T follicular helper cell (primary cell): ENCODE measurements at regions not wholly inside any gene's neighbourhood (a gene's known extent, or its start where the extent isn't known, plus 50 kb on each side); places are given as distances from the start of the nearest gene placed in this dataset.

ENCODE experiments used
- DNase-seq: peaks from one replicate; pipeline ENCODE4 v3.0.0-alpha.2; 2020; ENCODE audit warnings: low read depth

DNA sequence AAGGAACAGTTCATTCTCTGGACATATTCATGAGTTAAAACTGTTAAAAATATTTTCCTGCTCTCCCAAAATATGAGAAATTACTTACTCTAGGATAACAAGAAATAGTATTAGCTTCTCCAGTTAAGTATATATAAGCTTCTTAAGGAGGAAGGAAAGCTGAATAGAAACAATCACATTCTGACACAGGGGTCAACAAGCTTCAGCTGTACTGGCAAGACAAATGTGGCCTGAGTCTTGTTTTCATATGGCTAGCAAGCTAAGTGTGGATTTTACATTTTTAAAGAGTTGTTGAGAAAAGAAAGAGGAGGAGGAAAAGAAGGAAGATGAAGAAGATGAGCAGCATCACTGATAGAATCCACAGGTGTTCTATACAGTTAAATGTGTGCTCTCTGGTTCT lies 313.8 kb downstream of the ZPLD1 start:
- DNase-seq = no peak

- no peak for DNase-seq
These were observed 315.5 kb downstream of the ZPLD1 start for GRCh38 chr3:102750322-102750721.

- no peak for DNase-seq
These were observed 319.1 kb downstream of the ZPLD1 start for GRCh38 chr3:102753901-102754300.

- DNase-seq = no peak
These were observed 321.9 kb downstream of the ZPLD1 start for GRCh38 chr3:102756706-102757105.

DNA sequence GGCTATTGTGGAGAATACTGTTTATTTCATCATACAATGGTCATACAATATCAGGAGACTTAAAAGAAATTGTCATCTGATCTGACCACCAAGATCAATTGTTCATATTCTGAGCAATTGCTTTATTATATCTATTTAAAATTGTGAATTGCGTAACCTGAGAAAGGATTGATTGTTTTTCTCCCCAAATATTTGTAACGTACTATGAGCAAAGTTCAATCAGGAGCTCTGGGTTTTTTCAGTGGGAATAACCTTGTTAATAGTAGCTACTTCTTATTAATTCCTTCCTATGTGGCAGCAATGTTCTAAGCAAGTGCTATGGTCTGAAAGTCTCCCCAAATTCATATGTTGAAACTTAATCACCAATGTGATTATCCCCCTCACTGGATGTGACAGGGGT lies 323.1 kb downstream of the ZPLD1 start:
- DNase-seq = no peak

DNA sequence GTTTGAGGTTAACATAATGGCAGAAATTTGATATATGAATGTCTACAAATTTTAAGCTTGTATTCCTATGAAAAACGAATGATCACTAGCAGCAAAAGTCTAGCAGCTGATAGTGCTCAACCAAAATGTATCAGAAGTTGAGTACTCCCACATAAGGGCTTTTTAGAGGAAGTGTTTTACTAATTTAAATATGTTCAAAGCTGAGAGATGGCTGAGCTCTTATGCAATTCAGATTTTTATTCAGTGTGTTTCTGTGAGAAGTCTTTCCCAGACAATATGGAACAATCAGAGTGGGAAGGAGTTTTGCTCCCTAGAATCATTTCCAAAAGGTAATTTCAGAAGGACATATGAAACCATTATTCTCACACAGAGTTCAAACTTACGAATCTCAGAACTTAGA lies 327.0 kb downstream of the ZPLD1 start:
- no peak for DNase-seq

- DNase-seq = no peak
These were observed 356.0 kb downstream of the ZPLD1 start for GRCh38 chr3:102790747-102791325.

DNA sequence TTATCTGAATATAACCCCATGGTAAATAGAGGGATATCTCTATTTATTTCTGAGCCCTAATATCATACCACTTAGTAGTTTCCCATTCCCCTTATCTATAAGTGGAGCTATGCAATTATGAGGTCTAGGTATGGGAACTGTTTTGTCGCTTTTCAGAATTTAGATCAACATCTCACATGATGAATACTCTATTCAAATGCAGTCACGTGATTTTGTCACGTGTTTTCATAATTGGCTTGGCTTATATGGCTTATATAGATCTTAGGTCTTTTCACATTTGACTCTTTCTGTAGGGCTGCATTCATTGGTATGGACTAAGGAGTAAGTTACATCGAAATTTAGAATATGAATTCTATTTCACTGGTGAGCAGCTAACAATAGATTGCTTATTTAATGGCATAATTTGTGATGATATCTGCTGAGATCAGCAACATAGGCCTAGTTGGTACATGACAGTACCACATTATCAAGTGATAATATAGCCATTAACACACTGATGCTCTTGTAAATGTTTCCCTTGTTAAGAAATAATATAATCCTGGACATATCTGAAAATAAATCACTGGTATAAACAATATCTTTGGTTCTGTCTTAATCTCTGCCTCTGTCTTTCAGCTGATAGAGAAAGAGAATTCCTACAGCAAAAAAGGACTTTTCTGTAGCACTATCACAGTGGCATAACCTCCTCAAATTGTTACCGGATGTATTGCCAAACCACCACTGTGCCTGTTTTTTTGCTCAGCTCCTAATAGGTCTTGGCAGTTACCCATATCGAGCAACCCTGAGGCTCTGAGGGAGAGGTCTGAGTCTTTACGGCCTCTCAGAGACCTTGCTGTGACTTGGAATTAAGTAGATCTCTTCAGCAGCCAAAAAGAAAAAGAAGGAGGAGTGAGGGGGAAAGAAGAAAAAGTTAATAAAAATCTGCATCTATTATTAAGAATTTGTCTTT lies 357.1 kb downstream of the ZPLD1 start:
- DNase-seq = no peak

DNA sequence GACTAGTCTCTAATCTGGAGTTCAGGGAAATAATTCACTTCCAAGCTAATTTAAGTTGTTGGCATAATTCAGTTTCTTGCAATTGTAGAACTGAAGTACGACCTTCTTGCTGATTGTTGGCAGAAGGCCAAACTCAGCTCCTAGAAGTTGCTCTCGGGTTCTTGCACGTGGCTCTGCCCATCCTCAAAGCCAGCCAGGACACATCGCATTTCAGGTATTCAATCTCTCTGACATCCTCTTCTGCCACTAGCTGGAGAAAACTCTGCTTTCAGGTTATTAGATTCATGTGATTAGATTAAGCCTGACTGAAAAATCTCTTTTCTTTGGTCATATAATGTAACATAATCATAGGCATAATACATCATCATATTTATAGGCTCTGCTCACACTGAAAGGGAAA lies 362.0 kb downstream of the ZPLD1 start:
- DNase-seq = no peak

- DNase-seq = no peak
These were observed 368.1 kb downstream of the ZPLD1 start for GRCh38 chr3:102802819-102803420.

- no peak for DNase-seq
These were observed 376.1 kb downstream of the ZPLD1 start for GRCh38 chr3:102810937-102811336.

DNA sequence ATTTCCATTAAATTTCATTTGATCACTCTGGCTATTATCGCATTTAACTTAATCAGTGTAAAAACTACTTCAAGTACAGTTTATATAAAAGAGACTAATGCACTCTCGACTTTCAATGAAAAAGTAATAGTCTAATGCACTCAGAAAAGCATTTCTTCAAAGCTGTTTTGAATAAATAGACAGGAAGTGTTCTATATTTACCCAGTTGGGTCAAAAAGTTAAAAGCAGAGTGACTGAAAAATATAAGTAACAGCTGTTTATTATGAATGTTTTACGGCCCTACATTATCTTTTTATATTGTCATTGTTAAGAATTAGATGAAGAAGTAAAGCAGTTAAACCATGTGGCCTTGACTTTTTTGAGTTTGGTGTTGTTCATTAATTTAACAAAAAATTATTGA lies 391.8 kb downstream of the ZPLD1 start:
- no peak for DNase-seq

DNA sequence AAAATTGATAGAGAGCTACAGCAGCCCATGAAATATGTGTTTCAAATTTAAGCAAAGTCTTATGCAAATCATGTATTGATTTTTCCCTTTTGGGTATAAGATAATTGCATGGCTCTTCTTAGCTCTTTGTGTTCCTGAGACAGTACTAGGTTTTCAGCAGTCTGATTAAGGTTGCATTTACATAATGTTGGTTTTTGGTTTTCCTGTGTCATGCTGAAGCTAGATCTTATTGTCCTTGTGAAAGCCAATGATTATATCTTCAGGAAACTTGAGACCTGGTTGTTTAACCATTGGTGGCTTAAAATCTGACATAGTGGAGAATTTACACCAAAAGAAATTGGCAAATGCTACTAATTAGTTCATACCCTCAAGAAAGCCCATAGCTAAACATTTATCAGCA lies 392.6 kb downstream of the ZPLD1 start:
- DNase-seq = no peak

GRCh38 chr3:102830415-102830814 lies 395.6 kb downstream of the ZPLD1 start:
- no peak for DNase-seq

DNA sequence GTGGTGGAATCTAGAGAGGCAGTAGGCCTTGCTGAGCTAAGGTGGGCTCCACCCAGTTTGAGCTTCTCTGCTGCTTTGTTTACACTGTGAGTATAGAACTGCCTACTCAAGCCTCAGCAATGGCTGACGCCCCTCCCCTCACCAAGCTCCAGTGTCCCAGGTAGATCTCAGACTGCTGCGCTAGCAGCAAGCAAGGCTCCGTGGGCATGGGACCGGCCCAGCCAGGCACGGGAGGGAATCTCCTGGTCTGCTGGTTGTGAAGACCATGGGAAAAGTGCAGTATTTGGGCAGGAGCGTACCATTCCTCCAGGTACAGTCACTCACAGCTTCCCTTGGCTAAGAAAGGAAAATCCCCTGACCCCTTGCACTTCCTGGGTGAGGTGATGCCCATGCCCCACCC lies 407.1 kb downstream of the ZPLD1 start:
- DNase-seq = no peak

GRCh38 chr3:102866845-102867244 lies 432.0 kb downstream of the ZPLD1 start:
- no peak for DNase-seq

DNA sequence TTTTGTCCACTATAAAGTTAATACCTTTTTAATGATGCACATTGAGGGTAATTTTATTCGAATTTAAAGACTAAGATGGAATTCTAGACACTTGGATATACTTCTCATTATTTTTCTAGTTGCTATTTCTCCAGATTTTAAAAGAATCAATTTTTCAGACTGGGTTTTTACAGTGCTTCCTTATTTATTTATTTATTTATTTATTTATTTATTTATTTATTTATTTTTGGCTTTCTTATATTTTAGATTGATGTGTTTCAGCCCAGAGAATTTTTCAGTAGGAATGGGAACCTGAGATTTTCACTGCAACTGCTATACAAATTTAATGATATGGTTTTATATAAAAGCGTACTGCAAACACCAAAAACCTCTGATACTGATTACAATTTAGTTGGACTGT lies 448.7 kb downstream of the ZPLD1 start:
- no peak for DNase-seq

DNA sequence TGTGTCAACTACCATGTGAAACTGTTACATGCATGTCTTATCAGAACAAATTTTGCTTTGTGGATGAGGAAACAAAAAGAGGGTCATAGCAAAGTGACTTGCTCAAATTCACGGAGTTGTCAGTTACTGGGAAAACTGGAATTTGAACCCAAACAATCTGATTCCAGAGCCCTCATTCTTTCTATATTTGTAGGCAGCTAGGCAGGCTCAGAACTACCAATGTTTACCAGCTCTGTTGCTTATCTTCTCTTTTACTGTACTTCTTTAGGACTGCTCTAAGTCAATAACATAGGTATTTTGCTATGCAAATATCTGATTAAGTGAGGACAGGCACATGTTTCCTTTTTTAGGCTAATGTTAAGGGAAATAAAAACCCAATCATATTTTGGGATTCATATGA lies 450.5 kb downstream of the ZPLD1 start:
- DNase-seq = no peak

DNA sequence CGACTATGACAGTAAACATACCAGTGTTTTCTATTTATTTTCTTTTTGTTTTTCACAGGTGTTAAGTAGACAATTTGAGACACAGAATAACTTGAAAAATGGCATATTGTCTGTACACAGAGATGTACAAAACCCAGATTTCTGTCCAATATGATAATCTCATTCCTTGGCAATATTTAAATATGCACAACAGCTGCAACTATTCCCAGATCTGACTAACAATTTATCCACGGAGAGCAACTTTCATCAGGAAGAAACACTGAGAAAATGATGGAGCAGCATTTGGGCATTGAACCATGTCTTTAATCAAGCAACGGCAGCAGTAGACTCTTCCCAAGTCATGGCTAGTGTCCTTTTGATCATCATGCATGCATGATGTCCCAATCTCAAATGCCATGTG lies 452.6 kb downstream of the ZPLD1 start:
- no peak for DNase-seq

DNA sequence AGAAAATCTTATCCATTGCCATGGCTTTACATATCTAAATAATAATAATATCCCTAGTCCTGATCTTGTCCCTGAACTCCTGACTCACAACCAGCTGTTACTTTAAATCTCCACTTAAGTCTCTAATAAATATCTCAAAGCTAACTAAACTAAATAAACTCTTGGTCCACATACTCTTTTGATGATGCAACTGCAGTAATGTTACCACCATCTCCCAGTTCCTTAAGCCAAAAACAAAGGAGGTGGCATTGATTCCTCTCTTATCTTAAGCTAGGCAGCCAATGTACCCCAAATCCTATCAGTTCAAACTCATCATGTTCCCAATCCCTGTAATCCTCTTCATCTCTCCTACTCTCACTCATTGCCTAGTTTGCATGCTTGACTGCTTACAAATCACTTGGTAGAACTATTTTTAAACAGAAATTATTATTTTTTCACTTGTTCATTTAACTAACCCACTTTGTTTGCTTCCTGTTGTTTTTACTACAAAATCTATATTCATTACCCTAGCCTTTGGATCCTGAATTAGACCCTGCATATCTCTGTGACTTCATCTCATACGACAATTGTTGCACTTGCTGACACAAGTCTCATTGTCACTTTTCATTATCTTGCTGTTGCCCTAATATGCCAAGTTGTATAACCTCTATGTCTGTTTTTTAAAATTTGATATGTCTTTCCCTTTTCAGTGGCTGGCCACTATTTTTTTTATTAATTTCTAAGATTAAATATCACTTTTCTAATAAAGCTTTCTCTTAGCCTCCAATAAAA lies 462.2 kb downstream of the ZPLD1 start:
- no peak for DNase-seq

- no peak for DNase-seq
These were observed 469.8 kb downstream of the ZPLD1 start for GRCh38 chr3:102904629-102905028.

- no peak for DNase-seq
These were observed 471.0 kb downstream of the ZPLD1 start for GRCh38 chr3:102905811-102906210.
